Loucy (cell line): ENCODE measurements at regions not wholly inside any gene's neighbourhood (a gene's known extent, or its start where the extent isn't known, plus 50 kb on each side); places are given as distances from the start of the nearest gene placed in this dataset.

Source experiments
- EZH2phosphoT487 ChIP-seq: fragments of 200-600 bp; IDR thresholded peaks from 2 replicates; pipeline ENCODE4 v1.6.1; 2018; ENCODE audit warnings: antibody characterized with exemption, mild to moderate bottlenecking, moderate library complexity, borderline replicate concordance
- TF ChIP-seq, protein P1 (sequence below): fragments of 200-600 bp; sonication (generic); conservative IDR thresholded peaks from 2 replicates; pipeline ENCODE4 v1.5.1; 2014; ENCODE audit warnings: mild to moderate bottlenecking, antibody characterized with exemption, low read length

DNA sequence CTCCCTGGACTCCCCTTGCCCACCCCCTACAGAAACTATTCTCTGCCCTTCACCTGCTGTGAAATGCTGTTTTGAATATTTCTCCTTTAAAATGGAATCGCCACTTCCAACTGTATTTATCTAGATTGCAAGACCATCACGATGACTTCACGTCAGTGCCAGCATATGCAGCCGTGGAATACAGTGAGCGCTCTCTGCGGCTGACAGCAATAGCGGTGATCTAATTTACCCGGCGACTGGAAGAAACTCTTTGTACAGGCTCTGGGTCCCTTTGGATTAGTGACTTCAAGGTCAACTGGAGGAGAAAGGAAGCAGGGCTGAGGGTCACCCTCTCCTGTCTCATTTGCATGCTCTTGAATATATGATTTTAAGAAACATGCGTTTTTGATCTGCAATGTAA lies 192.0 kb downstream of the IRX1 start:
- TF ChIP-seq, protein P1, sequence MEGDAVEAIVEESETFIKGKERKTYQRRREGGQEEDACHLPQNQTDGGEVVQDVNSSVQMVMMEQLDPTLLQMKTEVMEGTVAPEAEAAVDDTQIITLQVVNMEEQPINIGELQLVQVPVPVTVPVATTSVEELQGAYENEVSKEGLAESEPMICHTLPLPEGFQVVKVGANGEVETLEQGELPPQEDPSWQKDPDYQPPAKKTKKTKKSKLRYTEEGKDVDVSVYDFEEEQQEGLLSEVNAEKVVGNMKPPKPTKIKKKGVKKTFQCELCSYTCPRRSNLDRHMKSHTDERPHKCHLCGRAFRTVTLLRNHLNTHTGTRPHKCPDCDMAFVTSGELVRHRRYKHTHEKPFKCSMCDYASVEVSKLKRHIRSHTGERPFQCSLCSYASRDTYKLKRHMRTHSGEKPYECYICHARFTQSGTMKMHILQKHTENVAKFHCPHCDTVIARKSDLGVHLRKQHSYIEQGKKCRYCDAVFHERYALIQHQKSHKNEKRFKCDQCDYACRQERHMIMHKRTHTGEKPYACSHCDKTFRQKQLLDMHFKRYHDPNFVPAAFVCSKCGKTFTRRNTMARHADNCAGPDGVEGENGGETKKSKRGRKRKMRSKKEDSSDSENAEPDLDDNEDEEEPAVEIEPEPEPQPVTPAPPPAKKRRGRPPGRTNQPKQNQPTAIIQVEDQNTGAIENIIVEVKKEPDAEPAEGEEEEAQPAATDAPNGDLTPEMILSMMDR = no peak
- TF ChIP-seq EZH2phosphoT487 = no peak
